ENCODE measurements at regions not wholly inside any gene's neighbourhood (a gene's known extent, or its start where the extent isn't known, plus 50 kb on each side); places are given as distances from the start of the nearest gene placed in this dataset.
"Not testable (repeated sequence)": the region's sequence is repeated elsewhere in the genome, so short reads cannot be mapped to it uniquely, and the experiment has no call there.

DNA sequence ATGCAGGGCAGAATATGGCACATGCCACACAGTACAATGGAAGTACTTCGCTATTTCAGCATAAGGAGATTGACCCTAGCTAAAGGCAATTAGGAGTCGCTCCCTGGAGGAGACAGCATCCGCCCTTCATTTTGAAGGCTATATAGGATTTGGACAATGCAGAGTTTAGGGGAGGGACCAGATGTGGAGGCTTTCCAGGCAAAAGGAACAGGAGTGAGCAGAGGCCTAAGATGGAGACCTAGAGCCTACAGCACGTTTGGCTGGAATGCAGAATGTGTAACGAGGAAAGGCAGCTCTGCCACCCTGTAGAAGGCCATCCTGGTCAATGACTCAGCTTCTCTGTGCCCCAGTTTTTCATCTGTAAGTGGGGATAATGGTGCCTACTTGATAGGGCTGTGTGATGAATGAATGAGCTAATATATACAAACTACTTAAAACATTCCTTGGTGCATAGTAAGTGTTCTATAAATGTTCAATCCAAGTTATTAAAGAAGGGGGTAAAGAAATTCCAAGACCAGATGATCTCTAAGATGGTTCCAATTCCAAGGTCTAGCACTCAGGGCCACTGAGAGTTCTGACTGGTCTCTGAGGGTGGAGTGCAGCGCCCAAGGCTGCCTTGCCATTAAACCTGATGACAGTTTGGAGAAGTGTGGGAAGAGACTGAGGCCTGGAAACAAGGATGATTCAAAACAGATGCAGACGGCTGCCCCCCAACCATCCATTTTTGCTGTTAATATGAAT, 54.3 kb upstream of the FRMD6 start:
- no peak for DNase-seq

- not testable (repeated sequence) for DNase-seq
These were observed 52.6 kb upstream of the FRMD6 start for GRCh38 chr14:51598924-51599600.

DNA sequence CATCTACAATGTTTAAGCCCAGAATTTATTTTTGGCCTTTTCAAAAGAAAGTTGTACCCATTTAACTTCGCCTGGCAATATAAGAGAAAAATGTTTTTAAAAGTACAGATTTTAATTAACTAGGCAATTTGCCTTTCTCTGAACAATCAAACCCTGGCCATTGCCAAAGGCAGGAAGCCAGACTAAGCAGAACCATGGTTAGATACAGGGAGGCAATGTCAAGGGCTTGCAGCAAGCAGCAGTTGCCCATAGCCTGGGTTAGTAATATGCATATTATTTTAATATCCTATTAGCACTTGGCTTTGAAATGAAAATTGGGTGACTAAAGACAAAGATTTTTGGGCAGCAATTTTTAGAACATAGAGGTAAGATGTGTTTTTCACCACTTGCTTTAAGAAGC, 51.1 kb upstream of the FRMD6 start:
- DNase-seq = no peak

Measured in effector CD8-positive, alpha-beta T cell (primary cell).